ENCODE measurements at regions not wholly inside any gene's neighbourhood (a gene's known extent, or its start where the extent isn't known, plus 50 kb on each side); places are given as distances from the start of the nearest gene placed in this dataset.

DNA sequence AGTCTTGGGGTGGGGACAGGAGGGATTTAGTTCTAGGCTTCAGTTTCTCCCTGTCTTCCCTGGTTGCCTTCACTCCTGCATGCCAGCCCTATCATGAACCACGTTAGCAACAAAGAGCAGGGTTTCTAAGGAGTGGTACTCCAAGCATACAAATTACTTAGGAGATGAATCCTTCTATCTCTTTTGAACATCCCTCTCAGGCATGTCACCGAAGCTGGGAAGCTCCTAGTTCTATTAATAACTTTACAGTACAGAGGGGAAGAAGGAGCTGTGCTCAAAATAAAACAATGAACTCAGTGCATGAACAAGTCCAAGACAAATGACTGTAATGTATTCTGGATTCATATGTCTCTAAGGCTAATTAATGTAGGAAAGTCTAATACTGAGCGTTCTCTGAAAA, 450.6 kb upstream of the RASGEF1B start:
- DNase-seq = no peak

DNA sequence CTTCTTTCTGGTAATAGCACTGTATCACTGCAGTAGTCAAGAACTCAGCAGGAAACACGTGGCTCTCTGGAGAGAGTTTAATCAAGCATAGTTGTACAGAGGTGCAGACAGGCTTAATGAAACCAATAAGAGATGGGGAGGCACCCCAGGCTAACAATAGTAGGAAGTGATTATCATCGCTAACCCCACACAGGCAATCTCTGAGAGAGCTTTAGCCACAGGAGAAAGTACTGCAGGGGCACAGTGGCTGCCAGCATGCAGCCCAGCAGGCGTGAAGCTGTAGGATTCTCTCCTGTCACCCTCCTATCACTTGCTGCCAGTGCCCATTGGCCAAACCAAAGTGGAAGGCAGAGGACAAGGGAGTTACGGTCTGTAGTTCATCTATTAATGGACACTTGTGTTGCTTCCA, 450.0 kb upstream of the RASGEF1B start:
- DNase-seq = no peak

DNA sequence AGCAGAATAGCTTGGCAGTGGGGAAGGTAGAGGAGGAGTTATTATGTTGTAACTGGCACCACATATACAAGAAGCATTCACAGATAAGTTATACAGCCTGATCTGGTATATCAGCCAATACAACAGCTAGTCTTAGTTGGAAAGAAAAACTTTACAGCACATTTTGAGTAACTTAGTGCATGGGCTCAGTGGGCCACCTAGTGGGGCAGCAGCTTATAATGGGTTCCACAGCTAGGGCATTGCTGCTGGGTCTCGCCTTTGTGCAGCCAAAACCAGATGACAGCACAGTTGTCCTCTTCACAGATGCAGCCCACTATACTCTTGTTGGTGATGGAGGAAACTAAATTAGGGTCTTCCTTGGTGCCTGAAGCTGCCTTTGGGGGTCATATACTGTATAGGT, 448.1 kb upstream of the RASGEF1B start:
- no peak for DNase-seq

DNA sequence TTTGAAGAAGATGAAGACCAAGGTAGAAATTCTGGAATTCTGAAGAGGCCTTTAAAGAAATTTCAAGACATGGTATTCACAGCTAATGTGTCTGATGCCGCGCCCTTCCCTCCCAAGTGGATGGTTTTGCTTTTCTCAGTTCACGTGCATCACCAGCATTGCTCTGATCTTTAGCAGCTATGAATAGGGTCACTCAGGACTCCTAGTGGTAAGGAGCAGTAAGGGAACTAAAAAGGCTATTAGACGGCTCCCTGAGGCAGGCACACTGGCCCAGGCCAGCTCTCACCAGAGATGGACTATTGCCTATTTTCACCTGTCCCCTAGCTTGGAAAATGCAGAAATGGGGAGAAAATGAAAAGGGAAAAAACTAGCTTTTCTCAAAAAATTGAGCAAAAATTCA, 447.5 kb upstream of the RASGEF1B start:
- DNase-seq = no peak

DNA sequence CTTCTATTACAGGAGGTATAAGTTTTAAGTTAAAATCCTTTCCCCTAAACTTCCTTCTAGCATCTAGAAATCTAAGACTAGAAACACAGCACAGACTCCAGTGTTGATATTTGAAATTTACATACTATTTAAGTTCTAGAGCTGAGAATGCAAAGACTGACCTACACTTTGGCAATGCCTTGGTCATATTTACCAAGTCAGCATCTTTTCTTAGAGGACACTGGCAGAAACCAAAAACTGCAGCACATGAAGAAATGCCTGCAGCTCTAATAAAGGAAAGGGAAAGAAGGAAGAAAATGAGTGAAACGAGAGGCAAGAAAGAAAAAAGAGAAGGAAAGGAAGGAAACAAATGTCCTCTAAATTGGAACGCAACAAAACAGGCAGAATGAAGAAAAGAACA, 443.7 kb upstream of the RASGEF1B start:
- no peak for DNase-seq

DNA sequence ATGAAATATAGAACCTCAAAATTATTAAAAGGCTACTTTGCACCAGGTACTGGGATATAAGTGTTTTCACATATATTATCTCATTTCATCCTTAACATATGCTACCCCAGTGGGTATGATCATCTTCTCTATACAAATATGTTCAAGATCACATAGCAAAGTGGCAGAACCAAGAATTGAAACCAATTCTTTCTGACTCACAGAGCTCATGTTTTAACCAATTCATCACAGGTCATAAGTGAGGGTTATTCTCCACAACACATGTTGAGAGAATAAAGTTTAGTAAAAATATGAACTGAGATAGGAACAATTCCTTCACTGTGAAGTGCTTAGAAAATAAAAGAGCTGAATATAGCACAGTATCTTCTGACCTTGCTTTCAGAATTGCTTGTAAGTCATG, 442.9 kb upstream of the RASGEF1B start:
- no peak for DNase-seq

DNA sequence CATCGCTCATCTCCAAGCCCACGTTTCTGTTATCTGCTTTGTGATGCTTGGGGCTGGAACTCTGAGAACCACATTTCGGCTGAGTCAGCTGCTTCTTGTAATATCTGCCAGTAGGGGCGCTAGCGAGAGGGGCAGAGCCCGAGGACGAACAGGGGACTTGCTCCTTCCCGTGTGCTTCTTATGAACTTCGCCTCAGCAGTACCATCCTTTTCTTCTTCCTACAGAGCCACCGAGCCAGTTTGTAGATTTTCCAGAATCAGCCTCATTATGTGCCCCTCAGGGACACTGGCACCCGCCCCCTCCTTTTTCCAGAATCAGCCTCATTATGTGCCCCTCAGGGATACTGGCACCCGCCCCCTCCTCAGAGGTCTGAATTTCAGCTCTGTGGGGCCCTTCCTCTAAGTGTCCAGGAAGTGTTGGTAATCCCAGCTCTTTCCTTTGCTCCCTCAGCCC, 441.7 kb upstream of the RASGEF1B start:
- peak; percentile 40 for DNase-seq

DNA sequence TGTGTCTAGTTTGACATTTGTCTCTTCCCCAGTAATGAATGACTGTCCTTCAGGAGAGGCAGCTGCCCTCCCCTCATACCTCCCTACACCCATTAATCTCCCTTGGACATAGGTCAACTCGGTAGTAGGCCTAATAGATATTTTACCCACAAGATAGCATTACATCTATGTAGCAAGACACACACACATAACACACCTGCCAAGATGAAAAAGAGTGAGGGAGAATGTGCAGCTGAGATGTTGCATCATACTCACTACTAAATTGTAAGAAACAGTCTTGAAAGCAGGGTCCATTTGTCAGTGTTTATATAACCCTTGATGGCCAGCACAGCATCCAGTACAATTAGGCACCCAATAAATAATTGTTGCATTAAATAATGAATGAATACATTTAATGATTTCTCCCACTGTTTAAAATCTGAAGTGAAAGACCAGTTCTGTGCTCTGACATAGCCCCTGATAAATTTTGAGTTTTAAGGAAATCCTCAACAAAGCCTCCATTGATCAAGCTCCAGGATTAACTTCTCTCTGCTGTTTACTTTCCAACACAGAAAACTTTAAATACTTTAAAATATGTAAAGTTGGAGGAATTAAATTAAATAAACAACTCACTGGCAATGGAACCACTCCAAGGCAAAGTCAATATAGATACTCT, 440.8 kb upstream of the RASGEF1B start:
- DNase-seq = no peak

DNA sequence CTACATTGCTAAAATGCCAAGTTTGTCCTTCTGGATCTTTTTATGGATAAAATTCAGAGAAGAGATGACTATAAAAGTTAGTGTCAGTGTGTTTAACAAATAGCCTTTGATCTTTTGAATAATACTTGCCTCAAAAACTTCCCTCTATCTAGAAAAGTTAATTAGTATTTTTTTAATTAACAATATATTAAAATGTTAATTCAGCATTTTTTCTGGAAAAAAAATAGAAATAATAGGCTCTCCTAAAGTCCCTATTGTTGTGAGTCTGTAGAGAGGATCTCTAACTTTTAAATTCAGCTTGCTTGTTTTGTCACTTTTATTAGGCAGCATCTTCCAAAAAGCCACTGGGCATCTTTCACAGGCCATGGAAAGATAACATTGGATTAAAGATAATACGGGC, 435.2 kb upstream of the RASGEF1B start:
- no peak for DNase-seq

DNA sequence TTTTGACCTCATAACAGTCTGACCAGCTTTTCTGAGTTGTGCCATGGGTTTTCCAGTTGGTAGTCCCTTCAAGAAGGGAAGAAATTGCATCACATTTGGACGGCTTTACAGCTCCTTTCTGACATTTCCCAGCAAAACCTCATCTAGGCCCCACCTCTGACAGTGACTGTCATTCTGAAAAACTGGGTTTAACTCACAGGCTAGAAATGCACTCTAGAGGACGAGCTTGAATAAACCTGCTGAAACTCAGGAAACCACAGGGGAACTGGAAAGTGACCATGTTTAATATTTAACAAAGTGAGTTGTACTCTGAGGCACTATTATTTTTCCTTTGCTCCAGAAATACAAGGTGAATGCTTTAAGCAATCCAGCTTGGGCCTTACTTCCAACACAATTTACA, 434.3 kb upstream of the RASGEF1B start:
- no peak for DNase-seq

DNA sequence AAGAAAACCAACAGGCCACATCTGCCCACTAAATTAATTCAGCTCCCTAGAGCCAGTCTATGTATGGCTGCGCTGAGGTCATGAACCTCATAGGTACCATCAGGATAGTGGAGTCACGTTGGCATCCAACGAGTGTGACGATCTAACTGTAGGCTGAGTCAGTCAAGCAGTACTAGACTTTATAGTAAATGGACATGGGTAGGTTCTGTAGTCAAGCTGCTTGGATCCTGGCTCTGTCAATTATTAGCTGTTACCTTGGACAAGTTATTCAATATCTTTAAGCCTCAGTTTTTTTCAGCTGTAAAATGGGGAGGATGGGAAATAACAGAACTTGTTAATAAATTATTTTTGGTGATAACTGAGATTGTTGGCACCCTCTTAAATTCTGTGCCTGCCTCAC, 432.4 kb upstream of the RASGEF1B start:
- no peak for DNase-seq

DNA sequence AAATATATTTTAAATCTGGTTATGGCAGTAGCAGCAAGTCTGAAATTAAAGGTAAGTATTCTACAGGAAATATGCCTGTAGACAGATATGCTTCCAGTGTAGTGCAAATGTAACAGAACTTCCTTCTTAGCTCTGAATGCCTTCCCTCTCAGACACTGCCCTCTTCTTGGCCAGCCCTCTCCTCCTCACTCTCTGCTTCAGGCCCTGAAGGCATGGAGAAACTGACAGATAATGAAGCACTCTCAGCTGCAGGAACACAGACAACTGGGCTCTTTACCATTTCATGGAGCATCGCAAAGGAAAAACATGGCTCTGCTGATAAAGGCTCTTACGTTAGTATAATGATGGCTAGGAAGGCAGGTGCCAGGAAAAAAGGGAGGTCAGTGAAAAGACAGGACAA, 431.5 kb upstream of the RASGEF1B start:
- no peak for DNase-seq

DNA sequence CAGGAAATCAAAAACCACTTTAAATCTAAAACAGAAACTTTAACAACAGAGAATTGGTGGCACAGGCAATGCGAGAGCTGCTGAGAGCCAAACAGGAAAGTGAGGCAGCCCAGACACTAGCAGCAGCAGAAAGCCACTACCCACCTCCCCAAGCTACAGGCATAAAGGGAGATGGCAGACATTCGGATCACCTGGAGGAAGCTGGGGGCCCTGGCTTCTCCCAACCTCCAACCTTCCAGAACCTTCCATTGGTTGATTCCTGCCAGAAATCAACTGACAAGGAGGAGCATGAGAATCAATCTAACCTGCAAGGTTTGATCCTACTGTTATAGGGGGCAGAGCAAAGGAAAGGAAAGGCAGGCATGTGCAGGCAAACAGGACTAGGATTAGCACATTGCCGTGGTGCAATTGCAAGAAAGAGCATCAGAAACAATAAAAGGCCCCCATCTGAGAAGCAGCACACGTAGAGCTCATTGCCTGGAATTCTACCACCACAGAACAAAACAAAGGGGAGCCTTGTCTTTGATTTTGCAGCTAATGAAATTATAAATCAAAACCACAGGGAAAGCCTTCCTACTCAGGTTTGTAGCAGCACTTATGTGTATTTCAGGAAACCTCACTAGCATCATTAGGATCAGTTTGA, 427.3 kb upstream of the RASGEF1B start:
- DNase-seq = no peak

DNA sequence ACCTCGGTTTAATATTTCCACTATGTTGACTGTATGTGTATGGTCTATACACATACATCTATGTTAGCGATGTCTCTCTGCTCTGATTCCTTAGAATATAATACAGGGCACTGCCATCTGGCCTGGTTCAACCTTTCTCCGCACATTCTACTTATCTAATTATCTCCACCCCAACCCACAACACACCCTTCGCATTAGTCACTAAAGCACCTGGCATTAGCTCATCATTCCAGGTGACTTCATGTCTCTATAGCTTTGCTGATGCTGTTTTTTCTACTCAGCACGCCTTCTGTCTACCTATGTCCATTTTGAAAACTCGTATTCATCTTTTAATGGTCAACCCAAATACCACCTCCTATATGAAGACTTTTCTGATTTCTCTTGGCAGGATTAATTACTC, 425.2 kb upstream of the RASGEF1B start:
- DNase-seq = no peak

DNA sequence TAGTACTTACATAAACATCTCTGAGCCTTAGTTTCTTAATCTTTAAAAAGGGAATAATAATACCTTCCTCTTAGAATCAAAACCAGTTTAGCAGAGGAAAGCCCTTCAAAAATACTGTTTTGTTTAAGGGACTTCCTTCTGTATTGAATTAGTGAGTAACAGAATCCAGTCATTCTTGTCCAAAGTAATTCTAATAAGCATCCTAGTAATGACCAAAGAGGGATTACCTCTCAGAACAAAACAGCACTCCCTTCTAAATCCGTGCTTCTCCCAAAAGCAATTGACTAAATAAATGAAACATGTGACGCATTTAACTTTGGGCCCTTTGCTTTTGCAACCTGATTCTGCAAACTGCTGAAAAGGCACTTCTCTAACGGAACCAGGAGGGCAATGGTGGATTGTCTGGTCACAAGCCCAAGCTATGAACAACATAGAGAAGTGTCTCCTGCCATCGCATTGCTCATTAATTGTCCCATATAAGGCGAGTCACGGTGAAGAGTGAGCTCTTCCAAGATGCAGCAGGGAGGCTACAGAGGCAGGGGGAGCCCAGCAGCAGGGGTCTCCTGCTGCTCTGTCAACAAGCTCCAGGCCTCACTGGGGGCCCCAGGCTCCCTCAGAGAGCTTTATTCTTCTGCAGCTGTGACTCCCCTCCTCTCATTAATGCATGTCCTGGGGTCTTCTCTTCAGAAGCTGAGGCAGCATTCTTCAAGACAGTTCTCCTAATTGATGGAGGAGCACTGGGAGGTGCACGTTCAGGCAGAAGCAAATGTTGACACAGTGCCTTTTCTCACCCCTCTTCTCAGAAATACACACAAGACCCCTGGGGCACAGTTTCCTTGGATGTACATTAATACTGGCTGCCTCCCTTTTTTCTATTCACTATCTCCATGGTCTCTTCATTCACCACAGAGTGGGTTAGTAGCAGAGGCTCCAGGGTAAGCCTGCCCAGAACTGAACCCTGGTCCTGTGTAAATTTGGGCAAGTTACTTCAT, 419.6 kb upstream of the RASGEF1B start:
- no peak for DNase-seq

DNA sequence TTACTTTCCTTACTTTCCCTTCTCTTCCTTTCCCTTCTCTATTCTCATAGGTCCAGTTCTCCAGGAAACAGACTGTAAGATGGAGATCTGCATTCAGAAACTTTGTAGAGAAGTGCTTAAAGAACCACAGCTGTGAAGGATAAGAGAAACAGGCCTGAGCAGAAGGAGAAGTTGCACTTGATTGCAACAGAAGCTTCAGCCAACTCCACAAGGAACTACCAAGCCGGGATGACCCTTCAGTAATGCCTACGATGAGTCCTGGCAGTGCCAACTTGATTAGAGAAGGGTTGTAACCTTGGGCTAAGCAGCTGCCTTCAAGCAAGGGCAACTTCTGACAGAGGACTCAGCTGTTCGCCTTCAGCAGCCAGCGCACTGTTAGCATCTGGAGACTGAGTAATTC, 413.3 kb upstream of the RASGEF1B start:
- no peak for DNase-seq

DNA sequence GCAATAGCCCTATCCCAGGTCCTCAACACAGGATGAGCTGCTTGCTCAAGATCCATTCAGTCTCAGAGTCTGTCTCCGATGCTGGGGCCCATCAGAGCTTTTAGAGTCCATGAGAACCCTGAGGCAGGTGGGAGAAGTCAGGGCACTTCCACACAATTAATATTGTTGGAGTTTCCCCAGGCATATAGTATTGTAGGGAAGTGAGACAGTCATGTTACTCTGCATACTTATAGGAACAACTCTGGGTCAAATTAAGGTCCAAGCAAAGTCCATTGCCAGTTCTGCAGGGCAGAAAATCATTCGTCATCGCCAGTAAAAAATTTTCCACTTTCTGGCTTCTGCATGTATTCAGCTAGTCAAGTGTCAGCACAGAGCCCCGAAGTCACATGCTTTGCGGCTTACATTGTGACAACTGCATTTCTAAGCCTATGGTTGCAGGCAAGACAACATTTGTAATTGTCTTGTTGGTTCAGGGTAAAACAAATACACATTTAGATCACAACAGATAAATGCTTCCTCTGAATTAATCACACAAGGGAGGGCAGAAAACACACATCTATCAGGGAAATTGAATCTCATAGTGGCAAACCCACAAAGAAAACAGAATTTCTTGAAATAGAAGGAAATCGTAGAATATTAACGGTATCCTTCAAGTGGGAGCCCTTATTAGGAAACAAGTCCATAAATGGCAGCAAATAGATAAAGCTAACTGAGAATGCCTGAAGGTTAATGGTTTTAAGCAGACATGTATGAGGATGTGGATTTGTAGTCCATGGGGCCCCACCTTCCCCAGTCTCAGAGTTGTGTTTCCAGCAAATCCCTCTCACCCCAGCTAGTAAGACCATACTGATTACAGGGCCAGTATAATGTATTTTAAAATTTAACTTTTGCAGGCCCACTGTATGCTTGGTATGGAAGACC, 412.1 kb upstream of the RASGEF1B start:
- DNase-seq = no peak

DNA sequence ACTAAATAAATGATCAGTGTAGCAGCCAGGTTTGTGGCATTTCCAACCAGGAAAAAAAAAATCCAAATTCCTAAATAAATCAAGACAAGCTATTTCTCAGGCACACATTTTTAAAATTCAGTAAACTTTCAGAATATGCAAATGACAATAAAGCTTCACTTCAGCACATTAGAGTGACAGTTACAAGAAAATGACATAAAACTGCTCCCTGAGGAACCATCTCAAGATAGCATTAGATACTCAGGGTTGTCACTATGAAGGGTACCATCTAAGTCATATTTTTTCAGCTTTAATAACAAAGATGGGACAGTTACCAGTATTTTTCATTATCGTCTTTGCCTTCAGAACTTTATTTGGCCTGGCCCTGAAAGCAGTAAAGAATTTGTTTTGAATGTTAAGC, 411.3 kb upstream of the RASGEF1B start:
- DNase-seq = no peak

DNA sequence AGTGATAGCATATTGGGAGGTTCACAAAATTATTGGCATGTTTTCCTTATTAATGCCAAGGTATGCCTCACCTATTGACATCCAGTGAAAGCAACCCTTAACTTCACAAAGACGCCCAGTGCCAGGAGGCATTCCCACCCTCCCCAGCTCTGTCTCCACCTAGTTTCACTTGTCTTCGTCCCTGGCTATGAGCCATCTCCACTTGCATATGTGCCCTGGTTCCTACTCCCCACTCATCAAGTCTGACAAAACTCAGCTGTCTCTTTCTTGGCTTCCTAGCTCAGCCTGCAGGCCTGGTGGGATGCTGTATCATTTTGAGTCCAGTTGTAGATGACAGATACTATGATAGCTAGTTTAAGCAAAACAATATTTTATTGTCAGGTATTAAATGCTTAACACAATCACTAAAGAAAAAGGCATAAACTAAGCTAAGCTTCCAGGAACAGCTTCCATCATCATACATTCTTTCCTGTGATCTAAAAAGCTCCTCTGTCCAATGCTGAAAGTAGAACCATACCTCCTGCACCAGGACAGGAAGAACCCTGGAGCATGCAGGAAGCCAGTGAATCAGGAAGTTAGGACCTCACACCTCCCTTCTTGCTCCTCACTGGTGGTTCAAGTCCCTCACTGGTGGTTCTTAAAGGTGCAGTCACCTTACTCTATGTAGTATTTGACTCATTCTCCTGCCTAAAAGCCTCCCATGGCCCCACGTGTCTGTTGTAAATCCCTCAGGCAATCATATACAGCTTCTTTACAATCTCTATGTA, 410.3 kb upstream of the RASGEF1B start:
- DNase-seq = no peak

DNA sequence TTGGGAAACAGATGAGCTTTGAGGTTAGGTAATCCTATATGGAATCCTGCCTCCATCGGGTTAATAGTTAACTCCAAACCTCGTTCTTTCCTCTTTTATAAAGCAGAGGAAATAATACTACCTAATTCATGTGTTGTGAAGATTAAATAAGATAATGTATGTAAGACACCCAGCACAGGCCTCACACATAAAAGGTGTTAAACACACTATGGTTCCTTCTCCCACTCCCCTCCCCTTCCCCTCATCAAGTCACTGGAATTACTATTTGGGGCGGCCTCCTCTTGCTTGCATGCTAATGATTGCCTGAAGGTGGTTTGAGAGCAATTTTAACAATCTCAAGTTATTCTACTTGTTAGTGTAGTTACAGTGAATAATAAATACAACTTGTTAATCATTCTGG, 404.4 kb upstream of the RASGEF1B start:
- no peak for DNase-seq

DNA sequence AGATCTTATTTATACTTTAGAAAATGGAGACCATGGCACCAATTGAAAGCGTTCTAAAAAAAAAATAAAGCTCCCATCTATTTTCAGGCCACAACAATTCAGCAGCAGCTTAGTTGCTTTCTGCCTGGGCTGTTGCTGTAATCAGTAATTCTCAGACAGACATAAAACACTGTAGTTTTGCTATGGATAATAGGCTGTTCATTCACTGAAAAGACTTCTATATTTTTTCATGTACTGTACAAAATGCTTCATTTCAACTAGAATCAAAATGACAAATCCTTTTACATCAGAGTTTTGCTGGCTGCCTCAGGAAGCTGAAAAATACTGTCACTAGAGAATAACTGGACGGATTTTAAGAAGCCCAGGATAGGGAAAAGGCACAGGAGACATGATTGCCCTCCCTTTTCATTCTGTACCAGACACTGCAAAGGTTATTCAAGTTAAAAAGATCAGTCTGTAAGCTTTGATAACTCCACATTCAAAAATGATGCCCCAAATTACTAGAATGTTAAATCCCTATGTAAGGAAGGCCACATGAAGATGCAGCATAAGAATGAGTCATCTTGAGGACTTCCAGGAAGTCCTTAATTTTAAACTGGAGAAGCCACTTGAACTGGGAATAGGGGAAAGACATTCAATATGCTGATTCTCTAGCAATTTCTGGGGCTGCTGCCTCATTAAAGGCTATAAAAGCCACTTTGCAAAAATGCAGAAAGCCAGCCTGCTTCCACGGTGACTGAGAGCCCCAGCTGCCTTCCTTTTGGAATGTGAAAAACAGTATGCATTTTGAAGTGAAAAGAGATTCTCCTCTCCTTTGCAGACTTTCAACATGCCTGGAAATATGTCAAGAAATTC, 403.2 kb upstream of the RASGEF1B start:
- DNase-seq = no peak

Measured in dermis blood vessel endothelial cell (primary cell).